Stimulated activated CD8-positive, alpha-beta memory T cell treated with anti-CD3 and anti-CD28 coated beads, Interleukin-7, amount 100 ng/mL, for 24 hours (primary cell): ENCODE measurements at regions not wholly inside any gene's neighbourhood (a gene's known extent, or its start where the extent isn't known, plus 50 kb on each side); places are given as distances from the start of the nearest gene placed in this dataset.
"Not testable (repeated sequence)": the region's sequence is repeated elsewhere in the genome, so short reads cannot be mapped to it uniquely, and the experiment has no call there.

Source experiments
- DNase-seq: peaks from one replicate; pipeline ENCODE4 v3.0.0-alpha.2; 2020; ENCODE audit warnings: low read depth

DNA sequence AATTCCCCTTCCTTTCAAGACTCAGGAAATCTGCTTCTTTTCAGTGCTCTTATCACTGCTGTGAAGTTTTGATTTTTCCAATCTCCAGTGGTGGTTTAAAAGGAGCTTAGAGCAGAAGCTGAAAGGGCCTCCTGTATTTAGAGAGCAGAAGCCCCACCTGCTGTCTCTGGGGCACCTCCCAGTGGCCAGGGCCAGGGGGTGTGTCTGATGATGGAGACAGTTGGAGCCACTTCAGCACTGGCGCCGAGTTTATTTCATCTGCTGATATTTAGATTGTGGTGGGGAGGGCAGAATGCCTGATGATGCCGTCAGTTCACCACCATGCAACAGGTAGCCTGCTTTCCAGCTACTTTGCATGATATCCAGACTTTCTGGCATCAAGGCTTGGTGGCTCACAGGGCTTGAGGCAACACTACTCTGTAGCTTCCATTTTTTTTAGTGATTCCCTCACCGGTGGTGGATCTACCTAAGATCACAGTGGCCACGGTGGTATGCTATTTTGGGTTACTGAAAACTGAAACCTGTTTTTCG is 371.9 kb downstream of the KCNRG start:
- DNase-seq: no peak

- no peak for DNase-seq
Measured at GRCh38 chr13:50388481-50388880, 373.2 kb downstream of the KCNRG start.

DNA sequence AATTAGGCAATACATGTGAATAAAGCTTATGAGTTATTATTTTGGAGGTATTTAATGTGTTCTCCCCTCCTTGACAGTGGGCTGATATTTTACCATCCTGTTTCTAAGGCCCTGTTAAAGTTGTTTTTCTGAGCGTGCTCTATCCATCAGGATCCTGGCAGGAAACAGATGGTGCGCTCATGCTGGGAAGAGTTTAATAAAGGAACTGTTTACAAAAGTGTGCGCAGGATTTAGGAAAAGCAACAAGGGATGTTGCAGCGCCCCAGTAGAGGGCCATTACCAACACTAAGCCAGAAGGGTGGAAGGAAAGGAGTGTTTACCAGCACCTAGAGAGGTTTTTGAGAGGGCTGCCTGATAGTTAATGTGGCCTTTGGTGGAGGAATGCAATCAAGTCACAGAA is 374.5 kb downstream of the KCNRG start:
- DNase-seq: no peak

DNA sequence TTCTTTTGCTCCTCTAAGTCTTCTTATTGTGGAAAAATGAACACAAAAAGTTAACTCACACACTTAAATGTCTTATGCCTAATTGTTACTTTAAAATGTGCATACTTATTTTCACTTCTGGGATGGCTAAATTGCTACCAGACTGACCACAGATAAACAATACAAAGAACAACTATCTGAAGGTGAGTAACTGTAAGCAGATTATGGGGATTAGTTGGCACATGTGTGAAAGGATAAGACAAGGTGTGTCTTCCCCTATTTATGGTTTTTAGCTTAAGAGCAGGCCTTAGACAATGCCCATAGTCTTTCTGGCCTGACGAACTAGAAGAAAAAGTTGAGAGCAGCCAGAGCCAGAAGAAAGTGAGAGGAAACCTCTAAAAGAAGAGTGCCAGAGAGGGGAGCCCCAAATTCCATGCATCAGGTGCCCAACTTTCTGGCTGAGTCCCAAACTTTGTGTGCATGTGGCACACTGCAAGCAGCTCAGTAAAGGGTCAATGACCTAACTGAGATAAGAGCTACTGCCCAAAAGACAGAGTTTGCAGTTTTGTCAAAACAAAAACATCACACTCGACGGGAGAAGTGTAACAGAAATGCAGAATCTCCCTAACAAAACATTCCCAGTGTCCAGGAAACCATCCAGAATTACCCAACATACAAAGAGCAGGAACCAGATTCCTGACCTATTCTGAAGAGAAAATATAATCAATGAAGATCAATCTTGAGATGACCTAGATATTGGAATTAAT is 375.4 kb downstream of the KCNRG start:
- DNase-seq: no peak

DNA sequence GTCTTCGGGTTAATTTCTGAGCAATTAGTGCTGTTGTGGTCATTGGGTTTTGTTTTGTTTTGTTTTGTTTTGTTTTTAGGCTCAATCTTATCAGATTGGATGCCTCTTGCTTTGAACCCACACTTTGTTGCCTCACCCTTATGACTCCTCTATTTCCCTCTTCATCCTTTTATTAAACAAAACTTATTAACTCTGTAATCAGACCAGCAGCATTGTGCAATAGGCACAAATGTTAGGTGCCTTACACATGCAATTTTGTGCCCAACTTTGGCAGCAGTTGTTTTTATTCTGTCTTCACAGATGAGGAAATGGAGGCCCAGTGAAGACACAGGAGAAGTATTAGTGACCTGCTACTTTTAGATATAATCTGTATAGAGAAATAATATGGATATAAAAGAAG is 377.7 kb downstream of the KCNRG start:
- DNase-seq: no peak

DNA sequence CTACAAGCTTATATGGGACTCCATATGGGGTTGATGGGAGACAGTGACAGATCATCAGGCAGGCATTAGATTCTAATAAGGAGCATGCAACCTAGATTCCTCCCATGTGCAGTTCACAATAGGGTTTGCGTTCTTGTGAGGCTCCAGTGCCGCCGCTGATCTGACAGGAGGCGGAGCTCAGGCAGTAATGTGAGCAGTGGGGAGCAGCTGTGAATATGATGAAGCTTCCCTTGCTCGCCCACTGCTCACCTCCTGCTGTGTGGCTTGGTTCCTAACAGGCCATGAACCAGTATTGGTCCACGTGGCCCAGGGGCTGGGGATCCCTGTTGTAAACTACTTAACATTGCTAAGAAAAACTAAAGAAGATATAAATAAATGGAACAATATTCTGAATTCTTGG is 378.4 kb downstream of the KCNRG start:
- no peak for DNase-seq

DNA sequence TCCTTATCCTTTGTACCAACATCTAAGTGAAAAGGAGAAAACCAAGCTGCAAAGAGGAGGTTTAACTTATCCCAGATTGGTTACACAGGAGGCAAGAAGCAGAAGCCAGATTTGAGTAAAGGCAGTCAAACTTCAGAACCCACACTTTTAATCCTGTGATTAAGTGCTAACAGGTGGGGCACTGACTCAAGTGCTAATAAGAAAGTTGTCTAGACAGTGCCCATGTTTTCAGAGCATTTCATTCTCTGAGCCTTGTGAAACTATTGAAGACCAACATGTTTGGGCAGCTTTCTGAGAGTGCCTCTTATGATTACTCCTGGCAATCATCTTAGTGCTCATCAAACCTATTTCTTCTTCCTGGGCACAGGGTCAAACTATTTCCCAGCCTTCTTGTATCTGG is 380.8 kb downstream of the KCNRG start:
- DNase-seq: no peak

GRCh38 chr13:50396618-50397017 is 381.4 kb downstream of the KCNRG start:
- DNase-seq: not testable (repeated sequence)

DNA sequence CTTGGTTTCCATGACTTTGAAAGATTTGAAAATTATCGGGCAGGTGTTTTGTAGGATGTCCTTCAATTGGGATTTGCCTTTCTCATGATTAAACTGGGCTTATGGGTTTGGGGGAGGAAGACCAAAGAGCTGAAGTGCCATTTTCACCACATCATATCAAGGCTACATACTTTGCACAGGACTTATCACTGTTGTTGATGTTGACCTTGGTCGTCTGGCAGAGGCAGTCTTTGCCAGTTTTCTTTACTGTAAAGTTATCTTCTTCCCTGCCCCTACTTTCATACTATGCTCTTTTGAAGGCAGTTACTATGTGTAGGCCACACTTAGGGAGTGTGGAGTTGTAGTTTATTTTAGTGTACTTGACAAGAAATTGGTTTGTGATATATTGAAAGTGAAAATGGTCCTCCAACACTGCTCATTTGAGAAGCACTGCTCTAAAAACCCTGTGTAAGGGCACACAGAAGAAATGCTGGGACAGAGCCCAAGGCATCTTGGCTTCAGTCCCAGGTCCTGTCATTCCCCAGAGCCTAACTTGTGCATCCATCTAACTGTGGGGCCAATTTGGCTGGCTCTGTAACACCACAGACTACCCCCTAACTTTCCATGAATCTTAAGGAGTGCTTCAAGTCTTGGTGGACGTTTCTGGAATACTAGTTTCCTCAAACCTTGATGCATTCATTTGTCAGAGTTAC is 384.9 kb downstream of the KCNRG start:
- DNase-seq: no peak

DNA sequence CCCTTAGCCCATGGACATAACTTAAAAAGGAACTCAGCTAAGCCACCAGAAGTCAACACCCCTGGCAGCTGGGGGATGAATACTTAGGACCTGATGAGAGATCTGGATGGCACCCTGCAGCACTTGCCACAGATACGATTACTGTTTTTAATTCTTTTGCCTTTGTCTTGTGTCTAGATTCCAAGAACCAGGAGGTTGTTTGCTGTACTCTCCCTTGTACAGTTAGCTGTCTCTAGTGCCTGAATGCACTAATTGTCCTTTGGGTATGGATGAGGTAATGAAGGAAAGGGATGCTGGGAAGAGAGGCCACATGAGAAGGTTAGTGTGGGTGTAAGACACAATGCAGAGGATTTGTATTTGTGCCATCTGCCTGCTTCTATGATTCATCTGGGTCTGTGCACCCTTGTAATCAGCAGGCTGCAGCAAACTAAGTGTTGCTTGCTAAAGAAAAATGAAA is 385.8 kb downstream of the KCNRG start:
- DNase-seq: no peak

DNA sequence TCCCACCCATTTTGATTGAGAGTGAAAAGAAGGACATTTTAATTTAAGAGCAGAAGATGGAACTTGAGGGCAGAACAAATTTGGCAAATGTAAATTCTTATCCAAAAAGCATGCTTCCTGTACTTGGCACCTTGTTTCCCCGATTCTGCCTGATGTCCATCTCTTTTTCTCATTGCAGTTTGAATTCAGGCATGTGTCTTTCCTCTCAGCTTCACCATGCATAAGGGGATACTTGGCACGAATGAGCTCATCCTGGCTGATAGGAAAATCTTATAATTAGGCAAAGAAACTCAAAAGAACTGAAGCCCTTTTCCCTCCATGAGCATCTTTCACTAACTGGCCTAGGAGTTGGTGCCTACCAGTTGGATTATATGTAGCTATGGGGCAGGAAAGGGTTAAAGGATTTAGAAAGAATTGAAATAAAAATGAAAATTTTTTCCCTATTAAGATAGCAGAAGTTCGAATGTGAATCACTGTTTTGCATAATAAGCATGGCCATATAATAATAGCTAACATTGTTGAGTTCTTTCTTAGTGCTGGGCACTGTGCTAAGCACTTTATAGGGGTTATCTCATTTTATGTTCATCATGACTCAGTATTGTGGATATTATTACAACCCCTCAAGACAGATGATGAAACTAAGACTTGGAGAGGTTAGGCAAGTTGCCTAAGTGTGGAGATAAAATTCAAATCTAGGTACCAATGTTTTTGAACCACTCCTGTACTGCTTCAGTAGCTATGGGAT is 386.6 kb downstream of the KCNRG start:
- DNase-seq: no peak

GRCh38 chr13:50403311-50403710 is 388.1 kb downstream of the KCNRG start:
- DNase-seq: no peak

- DNase-seq: no peak
Measured at GRCh38 chr13:50404116-50404515, 388.9 kb downstream of the KCNRG start.

- DNase-seq: no peak
Measured at GRCh38 chr13:50404769-50405168, 389.5 kb downstream of the KCNRG start.

DNA sequence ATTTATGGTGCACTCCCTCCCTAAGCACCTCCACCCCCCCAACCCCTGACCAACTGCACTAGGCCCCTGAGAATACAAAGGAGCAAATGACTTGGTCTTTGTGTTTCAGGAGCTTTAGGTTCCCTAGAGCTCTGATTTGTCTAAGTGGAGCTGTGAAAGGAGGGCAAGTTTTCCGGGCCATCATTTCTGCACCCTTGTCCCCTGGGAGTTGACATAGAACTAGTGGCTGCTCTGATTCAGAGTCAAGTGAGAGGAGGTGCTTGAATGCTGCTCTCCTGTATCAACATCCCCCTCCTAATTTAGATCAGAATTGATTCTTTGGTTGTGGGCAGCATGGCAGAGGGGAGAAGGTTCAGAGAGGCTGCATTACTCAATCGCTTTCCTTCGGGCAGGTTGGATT is 391.6 kb downstream of the KCNRG start:
- DNase-seq: no peak

- DNase-seq: no peak
Measured at GRCh38 chr13:50408068-50408467, 392.8 kb downstream of the KCNRG start.

- no peak for DNase-seq
Measured at GRCh38 chr13:50409220-50409619, 394.0 kb downstream of the KCNRG start.

DNA sequence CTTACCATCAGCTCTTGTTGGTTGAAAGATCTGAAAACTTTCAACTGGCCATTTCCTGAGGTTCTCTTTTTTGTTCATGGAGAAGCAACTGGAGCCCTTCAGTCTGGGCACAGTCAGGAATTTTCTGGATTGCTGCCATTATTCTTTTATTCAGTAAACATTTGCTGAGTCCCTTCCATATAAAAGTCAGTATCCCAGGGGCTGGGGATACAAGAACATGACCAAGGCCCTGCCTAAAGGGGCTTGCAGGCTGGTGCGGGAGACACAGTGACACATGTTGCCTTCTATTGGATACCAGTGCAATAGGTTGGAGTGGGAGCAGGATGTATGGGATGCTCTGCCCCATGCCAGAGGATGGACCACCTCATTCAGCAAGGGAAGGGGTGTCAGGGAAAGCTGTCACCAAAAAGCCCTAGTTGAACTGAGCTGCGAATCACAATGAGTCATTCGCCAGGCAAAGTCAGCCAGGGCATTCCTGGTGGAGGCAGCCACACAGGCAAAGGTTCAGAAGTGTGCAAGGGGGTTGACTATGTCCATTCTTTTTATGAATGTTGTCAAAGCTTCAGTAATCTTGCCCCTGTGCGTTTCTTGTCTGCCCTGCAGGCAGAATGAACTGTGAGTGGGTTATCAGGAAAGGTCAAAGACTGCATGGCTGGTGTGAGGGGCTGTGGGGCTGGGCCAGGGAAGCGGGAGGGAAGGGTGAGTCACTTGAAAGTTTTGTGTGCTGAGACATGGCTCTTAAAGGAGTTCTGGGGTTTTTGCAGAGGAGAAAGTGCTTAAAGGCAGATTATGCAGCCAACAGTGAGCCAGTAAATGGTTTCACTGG is 395.9 kb downstream of the KCNRG start:
- no peak for DNase-seq

GRCh38 chr13:50412046-50412617 is 396.9 kb downstream of the KCNRG start:
- DNase-seq: no peak

DNA sequence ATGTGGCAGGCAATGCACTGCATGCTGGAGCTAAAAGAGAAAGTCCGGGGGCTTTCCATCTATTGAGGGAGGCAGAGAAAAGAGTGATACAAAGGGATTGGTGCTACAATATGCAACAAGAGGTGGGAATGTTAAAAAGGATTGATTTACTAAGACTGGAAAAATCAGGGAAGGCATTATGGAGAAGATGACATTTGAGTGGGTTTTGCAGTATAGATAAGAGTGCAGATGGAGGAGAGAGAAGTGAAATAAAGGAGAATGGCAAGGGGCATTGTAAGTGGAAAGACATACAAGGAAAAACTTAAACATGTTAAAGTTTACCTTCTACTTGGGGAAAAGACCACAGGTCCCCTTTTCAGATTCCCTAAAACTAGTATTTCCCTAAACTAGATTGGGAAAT is 399.4 kb downstream of the KCNRG start:
- no peak for DNase-seq

GRCh38 chr13:50415428-50415827 is 400.2 kb downstream of the KCNRG start:
- DNase-seq: no peak

DNA sequence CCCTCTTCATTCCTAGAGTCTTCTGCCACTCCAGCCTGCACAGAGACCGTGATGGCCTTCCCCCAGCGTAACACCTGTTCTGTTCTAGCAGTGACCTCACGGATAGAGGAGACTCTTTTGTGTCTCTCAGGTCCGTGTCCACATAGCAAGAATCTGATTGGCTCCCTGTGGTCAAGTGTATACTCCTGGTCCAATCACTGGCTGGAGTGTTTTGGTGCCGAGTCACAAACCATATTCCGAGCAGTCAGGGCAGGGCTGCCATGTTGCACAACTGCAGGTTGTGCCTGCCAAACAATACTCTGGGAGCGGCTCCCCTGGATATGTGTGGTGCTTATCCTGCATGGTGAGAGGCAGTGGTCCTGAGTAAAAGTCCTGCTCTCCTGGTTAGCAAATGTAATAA is 402.4 kb downstream of the KCNRG start:
- no peak for DNase-seq
